ENCODE measurements at regions not wholly inside any gene's neighbourhood (a gene's known extent, or its start where the extent isn't known, plus 50 kb on each side); places are given as distances from the start of the nearest gene placed in this dataset.

- TF ChIP-seq CTCF (conservative IDR thresholded peaks at IDR 0.05 in 1 of 2, IDR thresholded peaks at IDR 0.05 in 1 of 2; ENCODE audit: low read depth in 1 of 2, low read length in 2 of 2) (no peak), EZH2 (IDR thresholded peaks at IDR 0.05; ENCODE audit: low read length, missing control alignments) (no peak)
Measured at GRCh38 chr14:96658611-96659010, 138.6 kb upstream of the VRK1 start.

Measured in fibroblast of lung (primary cell).